ENCODE measurements at regions not wholly inside any gene's neighbourhood (a gene's known extent, or its start where the extent isn't known, plus 50 kb on each side); places are given as distances from the start of the nearest gene placed in this dataset.
A peak's percentile ranks its signal among the peaks of the same experiment; 100 is the strongest.

DNA sequence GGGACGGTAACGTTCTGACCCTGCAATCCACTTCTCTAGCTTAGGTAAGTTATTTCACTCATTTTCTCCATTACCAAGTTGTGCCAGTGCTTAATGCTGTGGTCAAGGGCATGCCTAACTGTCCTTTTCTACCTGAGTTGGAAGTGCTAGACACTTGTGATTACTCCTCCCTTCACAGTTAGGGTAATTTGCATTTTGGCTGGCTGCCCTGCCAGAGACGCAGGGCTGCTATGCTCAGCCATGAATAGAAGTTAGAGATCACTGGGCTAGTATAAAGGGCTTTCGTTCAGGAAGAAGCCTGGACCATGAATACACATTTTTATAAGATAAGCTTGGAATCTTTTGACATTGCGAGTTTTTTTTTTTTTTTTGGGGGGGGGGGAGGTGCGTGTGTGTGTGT, 633.2 kb upstream of the NEGR1 start:
- WGBS (ENCODE audit: insufficient coverage) = 8% methylated on average over 2 of the region's 6 CpGs
- Histone ChIP-seq H3K27ac (ENCODE audit: low read depth, low read length) (no peak overlapping the region), H3K36me3 (ENCODE audit: control insufficient read depth, insufficient read depth, low read length) (no peaks in the 10 kb centered on the region), H3K9me3 (ENCODE audit: control insufficient read depth, insufficient read depth, low read length) (no peaks in the 10 kb centered on the region), H3K4me1 (ENCODE audit: control insufficient read depth, insufficient read depth, low read length) (no peaks in the 10 kb centered on the region), H3K27me3 (ENCODE audit: control insufficient read depth, insufficient read depth, low read length) (no peaks in the 10 kb centered on the region), H3K4me3 (ENCODE audit: low read depth, low read length) (no peak overlapping the region)
- DNase-seq (ENCODE audit: low read depth in 4 of 6, low spot score in 6 of 6) = peak in 5 of 6 donors; percentile 6 to 70 (median 17)

DNA sequence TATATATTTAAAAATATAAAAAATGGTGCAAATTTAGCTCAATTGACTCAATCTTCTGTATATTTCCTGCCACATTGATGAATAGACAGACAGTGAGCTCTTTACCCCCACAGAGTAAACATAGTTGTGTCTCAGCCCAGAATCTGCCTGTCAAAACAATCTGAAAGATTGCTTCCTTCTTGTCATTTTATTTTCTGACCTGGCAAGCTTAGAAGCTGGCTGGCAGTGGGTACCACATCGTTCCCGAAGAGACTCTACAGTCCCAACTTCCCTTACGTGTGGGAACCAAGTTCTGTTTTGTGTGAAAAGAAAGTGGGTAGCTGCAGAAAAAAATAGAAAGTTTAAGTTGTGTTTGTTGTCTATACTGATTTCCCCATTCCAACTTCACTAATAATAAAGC, 629.3 kb upstream of the NEGR1 start:
- no CpG with 5 or more reads among the region's 3 CpGs for WGBS (ENCODE audit: insufficient coverage)
- Histone ChIP-seq H3K27ac (ENCODE audit: low read depth, low read length) (no peak overlapping the region), H3K4me3 (ENCODE audit: low read depth, low read length) (no peak overlapping the region), H3K36me3 (ENCODE audit: control insufficient read depth, insufficient read depth, low read length) (no peaks in the 10 kb centered on the region), H3K9me3 (ENCODE audit: control insufficient read depth, insufficient read depth, low read length) (no peaks in the 10 kb centered on the region), H3K27me3 (ENCODE audit: control insufficient read depth, insufficient read depth, low read length) (no peaks in the 10 kb centered on the region), H3K4me1 (ENCODE audit: control insufficient read depth, insufficient read depth, low read length) (no peaks in the 10 kb centered on the region)
- peak in 1 of 6 donors; percentile 63 for DNase-seq (ENCODE audit: low read depth in 4 of 6, low spot score in 6 of 6)

DNA sequence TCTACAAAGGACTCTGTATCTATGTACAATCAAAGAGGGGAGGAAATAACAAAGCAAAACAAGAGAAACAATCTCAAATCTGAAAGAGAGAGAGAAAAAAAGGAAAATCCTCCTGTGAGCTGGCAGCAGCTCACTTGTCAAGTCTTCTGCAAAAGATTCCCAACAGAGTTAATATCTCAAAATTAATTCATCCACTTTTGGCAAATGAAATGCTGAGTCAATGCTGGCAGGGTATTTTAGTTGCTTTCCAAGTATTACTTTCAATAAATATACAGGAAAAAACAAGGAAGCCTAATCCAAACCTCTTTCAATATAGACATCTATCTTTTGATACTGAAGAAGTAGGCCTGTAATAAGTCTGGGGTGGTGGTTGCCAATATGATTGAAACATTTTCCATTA, 613.9 kb upstream of the NEGR1 start:
- peak in 2 of 6 donors; percentile 13 to 17 for DNase-seq (ENCODE audit: low read depth in 4 of 6, low spot score in 6 of 6)
- no peaks in the 10 kb centered on the region for H3K27me3 ChIP-seq (ENCODE audit: control insufficient read depth, insufficient read depth, low read length)

DNA sequence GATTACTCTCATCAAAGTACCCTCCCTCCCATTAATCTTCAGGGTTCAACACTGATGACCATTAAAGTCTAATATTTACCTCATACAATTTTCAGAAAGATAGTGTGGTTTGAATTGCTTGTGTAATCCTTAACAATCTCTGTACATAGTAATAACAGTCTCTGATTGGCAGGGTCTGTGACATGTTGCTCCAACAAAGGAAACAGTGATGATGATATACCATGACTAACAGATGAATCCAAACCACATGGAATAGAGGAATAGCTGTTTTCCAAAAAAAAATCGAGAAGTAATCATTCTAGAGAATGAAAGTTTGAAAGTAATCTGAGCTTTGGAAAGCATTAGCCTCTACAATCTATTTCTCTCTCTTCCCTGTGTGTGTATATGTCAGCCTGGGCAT, 610.1 kb upstream of the NEGR1 start:
- Histone ChIP-seq H3K4me1 (ENCODE audit: control insufficient read depth, insufficient read depth, low read length) (no peaks in the 10 kb centered on the region), H3K4me3 (ENCODE audit: low read depth, low read length) (no peak overlapping the region), H3K36me3 (ENCODE audit: control insufficient read depth, insufficient read depth, low read length) (no peaks in the 10 kb centered on the region), H3K27me3 (ENCODE audit: control insufficient read depth, insufficient read depth, low read length) (no peaks in the 10 kb centered on the region), H3K27ac (ENCODE audit: low read depth, low read length) (no peak overlapping the region), H3K9me3 (ENCODE audit: control insufficient read depth, insufficient read depth, low read length) (no peaks in the 10 kb centered on the region)
- DNase-seq (ENCODE audit: low read depth in 4 of 6, low spot score in 6 of 6) = no peak
- no CpG with 5 or more reads among the region's 1 CpG for WGBS (ENCODE audit: insufficient coverage)

More for the DNA sequence above, 613.9 kb upstream of the NEGR1 start:
- H3K4me3 ChIP-seq (ENCODE audit: low read depth, low read length) = no peak overlapping the region
- no peaks in the 10 kb centered on the region for H3K36me3 ChIP-seq (ENCODE audit: control insufficient read depth, insufficient read depth, low read length)
- no peak overlapping the region for H3K27ac ChIP-seq (ENCODE audit: low read depth, low read length)
- no peaks in the 10 kb centered on the region for H3K9me3 ChIP-seq (ENCODE audit: control insufficient read depth, insufficient read depth, low read length)
- no peaks in the 10 kb centered on the region for H3K4me1 ChIP-seq (ENCODE audit: control insufficient read depth, insufficient read depth, low read length)

DNA sequence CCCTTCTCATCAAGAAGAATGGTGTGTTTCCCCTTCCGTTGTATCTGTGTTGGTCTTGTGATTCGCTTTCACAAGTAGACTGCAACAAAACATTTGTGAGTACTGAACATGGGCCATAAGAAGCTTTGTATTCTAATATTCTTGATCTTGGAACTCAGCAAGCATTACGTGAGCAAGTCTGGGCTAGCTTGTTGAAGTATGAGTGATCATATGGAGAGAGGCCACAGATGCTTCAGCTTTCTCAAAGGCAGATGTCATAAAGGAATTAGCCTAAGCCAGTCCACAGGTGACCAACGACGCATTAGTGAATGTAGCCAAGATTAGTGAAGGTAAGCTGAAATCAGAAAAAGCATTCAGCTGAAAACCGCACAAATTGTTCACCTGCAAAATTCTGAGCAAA, 609.6 kb upstream of the NEGR1 start:
- H3K27me3 ChIP-seq (ENCODE audit: control insufficient read depth, insufficient read depth, low read length) = no peaks in the 10 kb centered on the region
- H3K27ac ChIP-seq (ENCODE audit: low read depth, low read length) = no peak overlapping the region
- 100% methylated on average over 2 of the region's 6 CpGs for WGBS (ENCODE audit: insufficient coverage)
- no peaks in the 10 kb centered on the region for H3K4me1 ChIP-seq (ENCODE audit: control insufficient read depth, insufficient read depth, low read length)
- DNase-seq (ENCODE audit: low read depth in 4 of 6, low spot score in 6 of 6) = no peak
- H3K4me3 ChIP-seq (ENCODE audit: low read depth, low read length) = no peak overlapping the region
- H3K36me3 ChIP-seq (ENCODE audit: control insufficient read depth, insufficient read depth, low read length) = no peaks in the 10 kb centered on the region
- no peaks in the 10 kb centered on the region for H3K9me3 ChIP-seq (ENCODE audit: control insufficient read depth, insufficient read depth, low read length)

DNA sequence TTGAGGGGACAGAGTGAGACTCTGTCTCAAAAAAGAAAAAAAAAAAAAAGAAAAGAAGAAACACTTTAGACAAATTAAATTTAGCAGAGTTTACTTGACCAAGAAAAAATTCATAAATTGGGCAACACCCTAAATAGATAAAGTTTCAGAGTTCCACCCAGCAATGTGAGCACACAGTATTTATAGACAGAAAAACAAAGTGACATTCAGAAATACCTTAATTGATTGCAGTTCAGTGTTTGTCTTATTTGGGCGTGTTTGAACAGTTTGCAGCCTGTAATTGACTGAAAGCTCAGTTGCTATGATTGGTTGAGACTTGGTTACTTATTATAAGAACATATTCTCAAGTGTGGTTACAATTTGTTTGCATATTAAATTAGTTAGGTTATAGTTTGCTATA, 603.5 kb upstream of the NEGR1 start:
- no peak for DNase-seq (ENCODE audit: low read depth in 4 of 6, low spot score in 6 of 6)
- H3K27ac ChIP-seq (ENCODE audit: low read depth, low read length) = no peak overlapping the region
- no peak overlapping the region for H3K4me3 ChIP-seq (ENCODE audit: low read depth, low read length)
- H3K4me1 ChIP-seq (ENCODE audit: control insufficient read depth, insufficient read depth, low read length) = no peaks in the 10 kb centered on the region
- no peaks in the 10 kb centered on the region for H3K36me3 ChIP-seq (ENCODE audit: control insufficient read depth, insufficient read depth, low read length)
- WGBS (ENCODE audit: insufficient coverage) = no CpG with 5 or more reads among the region's 1 CpG
- no peaks in the 10 kb centered on the region for H3K27me3 ChIP-seq (ENCODE audit: control insufficient read depth, insufficient read depth, low read length)
- no peaks in the 10 kb centered on the region for H3K9me3 ChIP-seq (ENCODE audit: control insufficient read depth, insufficient read depth, low read length)

DNA sequence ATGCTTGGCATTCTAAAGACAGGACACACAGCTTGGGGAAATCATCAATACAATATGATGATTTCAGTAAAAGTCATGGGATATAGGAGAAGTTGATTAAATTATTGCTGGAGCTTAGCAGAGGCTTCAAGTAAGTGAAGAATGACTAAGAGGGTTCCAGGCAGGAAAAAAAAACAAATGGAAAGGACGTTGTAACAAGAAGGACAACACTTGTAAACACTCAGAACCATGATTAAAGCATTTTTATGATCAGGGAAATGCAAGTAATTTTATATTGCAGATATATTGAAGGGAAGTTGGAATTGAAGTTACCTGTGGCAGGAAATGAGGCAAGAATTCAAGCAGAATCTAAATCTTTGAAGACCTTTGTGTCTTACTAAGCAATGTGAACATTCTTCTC, 602.7 kb upstream of the NEGR1 start:
- DNase-seq (ENCODE audit: low read depth in 4 of 6, low spot score in 6 of 6) = no peak
- Histone ChIP-seq H3K27ac (ENCODE audit: low read depth, low read length) (no peak overlapping the region), H3K4me3 (ENCODE audit: low read depth, low read length) (no peak overlapping the region), H3K36me3 (ENCODE audit: control insufficient read depth, insufficient read depth, low read length) (no peaks in the 10 kb centered on the region), H3K27me3 (ENCODE audit: control insufficient read depth, insufficient read depth, low read length) (no peaks in the 10 kb centered on the region), H3K4me1 (ENCODE audit: control insufficient read depth, insufficient read depth, low read length) (no peaks in the 10 kb centered on the region), H3K9me3 (ENCODE audit: control insufficient read depth, insufficient read depth, low read length) (no peaks in the 10 kb centered on the region)
- no CpG with 5 or more reads among the region's 1 CpG for WGBS (ENCODE audit: insufficient coverage)

DNA sequence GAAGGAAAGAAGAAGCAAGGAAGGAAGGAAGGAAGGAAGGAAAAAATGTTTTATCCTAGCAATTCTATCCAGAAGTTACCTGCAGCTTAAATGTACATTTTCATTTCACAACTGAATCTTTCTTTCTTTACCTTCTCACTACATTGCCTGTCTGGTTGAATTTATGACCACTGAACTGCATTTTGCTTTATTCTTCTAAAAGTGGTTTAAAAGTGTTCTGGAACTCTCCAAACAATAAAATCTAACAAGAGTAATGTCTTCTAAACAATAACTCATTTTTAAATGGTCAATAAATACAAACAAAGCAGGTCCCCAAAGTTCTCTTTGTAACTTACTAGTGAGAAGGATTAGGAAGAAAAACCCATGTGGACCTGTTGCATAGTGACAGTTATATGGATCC, 587.5 kb upstream of the NEGR1 start:
- DNase-seq (ENCODE audit: low read depth in 4 of 6, low spot score in 6 of 6) = no peak
- Histone ChIP-seq H3K9me3 (ENCODE audit: control insufficient read depth, insufficient read depth, low read length) (no peaks in the 10 kb centered on the region), H3K4me3 (ENCODE audit: low read depth, low read length) (no peak overlapping the region), H3K36me3 (ENCODE audit: control insufficient read depth, insufficient read depth, low read length) (no peaks in the 10 kb centered on the region), H3K4me1 (ENCODE audit: control insufficient read depth, insufficient read depth, low read length) (no peaks in the 10 kb centered on the region), H3K27me3 (ENCODE audit: control insufficient read depth, insufficient read depth, low read length) (no peaks in the 10 kb centered on the region), H3K27ac (ENCODE audit: low read depth, low read length) (no peak overlapping the region)

DNA sequence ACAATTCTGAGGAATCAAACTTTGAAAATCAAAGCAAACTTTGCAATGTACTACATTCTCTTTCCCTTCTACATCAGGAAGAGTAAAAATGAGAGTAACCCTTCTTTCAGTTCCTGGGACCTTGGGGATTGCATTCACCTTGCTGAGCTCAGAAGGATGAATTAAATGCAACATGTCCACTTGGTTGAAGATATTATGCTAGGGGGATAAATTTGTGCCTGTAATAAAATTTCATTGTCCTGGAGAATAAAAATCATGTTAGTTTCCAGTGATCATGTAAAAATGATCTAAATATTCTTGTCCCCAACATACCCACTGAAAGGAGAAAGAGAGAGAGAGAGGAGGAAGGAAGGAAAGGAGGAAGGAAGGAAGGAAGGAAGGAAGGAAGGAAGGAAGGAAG, 587.1 kb upstream of the NEGR1 start:
- Histone ChIP-seq H3K4me3 (ENCODE audit: low read depth, low read length) (no peak overlapping the region), H3K4me1 (ENCODE audit: control insufficient read depth, insufficient read depth, low read length) (no peaks in the 10 kb centered on the region), H3K9me3 (ENCODE audit: control insufficient read depth, insufficient read depth, low read length) (no peaks in the 10 kb centered on the region), H3K36me3 (ENCODE audit: control insufficient read depth, insufficient read depth, low read length) (no peaks in the 10 kb centered on the region), H3K27me3 (ENCODE audit: control insufficient read depth, insufficient read depth, low read length) (no peaks in the 10 kb centered on the region), H3K27ac (ENCODE audit: low read depth, low read length) (no peak overlapping the region)
- no peak for DNase-seq (ENCODE audit: low read depth in 4 of 6, low spot score in 6 of 6)

DNA sequence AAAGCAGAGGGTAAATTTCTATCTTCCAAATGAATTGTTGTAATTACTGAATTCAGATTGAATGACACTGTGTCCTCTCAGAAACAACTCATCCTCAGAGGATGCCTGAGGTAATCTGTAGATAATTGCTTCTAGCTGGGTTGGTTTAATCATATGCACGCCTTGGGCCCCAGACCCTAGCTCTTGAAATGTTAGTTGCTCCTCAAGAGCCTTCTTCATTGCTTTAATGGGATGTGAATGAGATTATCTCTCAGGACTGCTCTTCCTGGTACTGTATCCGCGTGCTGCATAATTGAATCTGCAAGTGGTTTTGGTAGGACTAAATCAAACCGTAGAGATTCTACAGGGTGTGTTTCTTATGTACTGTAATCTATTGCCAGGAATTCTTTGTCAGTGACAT, 569.3 kb upstream of the NEGR1 start:
- no peak overlapping the region for H3K27ac ChIP-seq (ENCODE audit: low read depth, low read length)
- H3K4me1 ChIP-seq (ENCODE audit: control insufficient read depth, insufficient read depth, low read length) = no peaks in the 10 kb centered on the region
- no peaks in the 10 kb centered on the region for H3K36me3 ChIP-seq (ENCODE audit: control insufficient read depth, insufficient read depth, low read length)
- no peaks in the 10 kb centered on the region for H3K27me3 ChIP-seq (ENCODE audit: control insufficient read depth, insufficient read depth, low read length)
- H3K4me3 ChIP-seq (ENCODE audit: low read depth, low read length) = no peak overlapping the region
- no peak for DNase-seq (ENCODE audit: low read depth in 4 of 6, low spot score in 6 of 6)
- H3K9me3 ChIP-seq (ENCODE audit: control insufficient read depth, insufficient read depth, low read length) = no peaks in the 10 kb centered on the region
- 57% methylated on average over 3 of the region's 4 CpGs for WGBS (ENCODE audit: insufficient coverage)

DNA sequence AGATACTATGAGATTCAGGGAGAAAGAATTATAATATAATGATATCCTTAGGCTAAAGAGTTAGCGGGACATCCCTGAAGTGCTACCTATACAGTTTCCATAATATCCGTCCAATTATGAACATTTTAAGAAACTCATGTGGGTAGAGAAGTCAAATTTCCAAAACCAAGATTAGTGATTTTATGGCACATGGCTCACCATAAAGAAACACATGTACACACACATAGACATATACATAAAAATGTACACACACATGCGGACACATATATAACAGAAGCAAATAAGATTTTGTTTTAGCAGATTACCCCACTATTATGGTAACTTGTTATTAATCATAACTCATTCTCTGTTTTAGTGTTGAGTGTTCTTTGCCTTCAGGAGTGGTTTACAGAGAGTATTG, 566.7 kb upstream of the NEGR1 start:
- no peaks in the 10 kb centered on the region for H3K27me3 ChIP-seq (ENCODE audit: control insufficient read depth, insufficient read depth, low read length)
- DNase-seq (ENCODE audit: low read depth in 4 of 6, low spot score in 6 of 6) = no peak
- 100% methylated on average over 1 of the region's 3 CpGs for WGBS (ENCODE audit: insufficient coverage)
- no peaks in the 10 kb centered on the region for H3K9me3 ChIP-seq (ENCODE audit: control insufficient read depth, insufficient read depth, low read length)
- H3K27ac ChIP-seq (ENCODE audit: low read depth, low read length) = no peak overlapping the region
- H3K4me3 ChIP-seq (ENCODE audit: low read depth, low read length) = no peak overlapping the region
- H3K36me3 ChIP-seq (ENCODE audit: control insufficient read depth, insufficient read depth, low read length) = no peaks in the 10 kb centered on the region
- H3K4me1 ChIP-seq (ENCODE audit: control insufficient read depth, insufficient read depth, low read length) = no peaks in the 10 kb centered on the region
